OCI-M1 (cell line): ENCODE measurements at regions not wholly inside any gene's neighbourhood (a gene's known extent, or its start where the extent isn't known, plus 50 kb on each side); places are given as distances from the start of the nearest gene placed in this dataset.
"Not testable (repeated sequence)": the region's sequence is repeated elsewhere in the genome, so short reads cannot be mapped to it uniquely, and the experiment has no call there.

Experiments
- DNase-seq: peaks from one replicate; lab custom pipeline; 2025; lab: John Stamatoyannopoulos, UW

DNA sequence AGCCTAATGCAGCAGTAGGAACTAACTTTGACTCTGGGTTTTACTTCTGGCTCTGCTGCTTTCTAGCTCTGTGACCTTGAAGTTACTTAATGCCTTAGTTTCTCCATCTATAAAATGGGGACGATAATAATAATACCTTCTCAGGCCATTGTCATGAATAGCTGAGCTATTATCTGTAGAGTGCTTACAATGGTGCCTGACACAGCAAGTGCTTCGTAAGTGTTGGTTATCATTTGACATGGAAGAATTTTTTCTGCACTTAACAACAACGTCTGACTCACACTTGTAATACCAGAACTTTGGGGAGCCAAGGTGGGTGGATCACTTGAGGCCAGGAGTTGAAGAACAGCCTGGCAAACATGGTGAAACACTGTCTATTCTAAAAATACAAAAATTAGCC is 140.5 kb downstream of the ARL4A start:
- no peak for DNase-seq

DNA sequence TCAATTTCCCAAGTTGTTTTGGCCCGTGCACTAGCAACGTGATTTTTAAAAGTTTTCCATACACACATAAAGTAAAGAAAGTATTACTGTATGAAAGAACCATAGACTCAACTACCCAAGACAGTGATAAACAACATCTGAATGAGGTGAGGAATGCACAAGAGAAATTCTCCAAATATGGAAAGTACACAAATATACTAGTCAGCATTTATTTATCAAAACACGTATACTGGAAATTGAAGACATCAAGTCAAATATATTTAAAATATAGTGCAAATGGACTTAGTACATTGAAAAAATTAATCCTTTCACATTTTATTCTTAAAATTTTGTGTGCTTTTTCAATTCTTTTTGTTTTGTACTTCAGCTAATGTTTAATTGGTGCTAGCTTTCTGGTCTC is 143.6 kb downstream of the ARL4A start:
- no peak for DNase-seq

- DNase-seq, result no peak
These were observed 146.4 kb downstream of the ARL4A start for GRCh38 chr7:12833829-12834228.

GRCh38 chr7:12834782-12835181 is 147.3 kb downstream of the ARL4A start:
- no peak for DNase-seq

- no peak for DNase-seq
These were observed 152.2 kb downstream of the ARL4A start for GRCh38 chr7:12839508-12840153.

DNA sequence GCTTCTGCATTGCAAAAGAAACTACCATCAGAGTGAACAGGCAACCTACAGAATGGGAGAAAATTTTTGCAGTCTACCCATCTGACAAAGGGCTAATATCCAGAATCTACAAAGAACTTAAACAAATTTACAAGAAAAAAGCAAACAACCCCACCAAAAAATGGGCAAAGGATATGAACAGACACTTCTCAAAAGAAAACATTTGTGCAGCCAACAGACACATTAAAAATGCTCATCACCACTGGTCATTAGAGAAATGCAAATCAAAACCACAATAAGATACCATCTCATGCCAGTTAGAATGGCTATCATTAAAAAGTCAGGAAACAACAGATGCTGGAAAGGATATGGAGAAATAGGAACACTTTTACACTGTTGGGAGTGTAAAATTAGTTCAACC is 157.3 kb downstream of the ARL4A start:
- DNase-seq, result not testable (repeated sequence)

GRCh38 chr7:12847001-12847400 is 159.6 kb downstream of the ARL4A start:
- no peak for DNase-seq

DNA sequence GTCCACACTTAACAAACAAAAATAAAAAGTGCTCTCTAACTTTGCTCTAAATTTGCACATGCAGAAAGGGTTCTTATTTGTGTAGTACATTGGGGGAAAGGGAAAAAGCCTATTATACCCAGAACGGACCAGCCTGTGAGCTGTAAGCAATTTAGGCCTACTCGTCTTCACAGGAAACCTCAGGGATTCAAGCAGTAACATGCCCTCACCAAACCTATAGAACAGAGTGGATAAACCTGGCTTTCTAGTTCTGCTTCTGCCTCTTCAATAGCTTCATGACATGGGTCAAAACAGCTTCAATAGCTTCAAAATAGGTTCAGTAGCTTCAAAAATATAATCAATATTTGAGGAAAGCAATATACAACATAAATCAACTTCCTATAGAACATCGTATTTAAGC is 163.7 kb downstream of the ARL4A start:
- DNase-seq, result no peak

GRCh38 chr7:12851841-12852240 is 164.4 kb downstream of the ARL4A start:
- DNase-seq, result no peak

DNA sequence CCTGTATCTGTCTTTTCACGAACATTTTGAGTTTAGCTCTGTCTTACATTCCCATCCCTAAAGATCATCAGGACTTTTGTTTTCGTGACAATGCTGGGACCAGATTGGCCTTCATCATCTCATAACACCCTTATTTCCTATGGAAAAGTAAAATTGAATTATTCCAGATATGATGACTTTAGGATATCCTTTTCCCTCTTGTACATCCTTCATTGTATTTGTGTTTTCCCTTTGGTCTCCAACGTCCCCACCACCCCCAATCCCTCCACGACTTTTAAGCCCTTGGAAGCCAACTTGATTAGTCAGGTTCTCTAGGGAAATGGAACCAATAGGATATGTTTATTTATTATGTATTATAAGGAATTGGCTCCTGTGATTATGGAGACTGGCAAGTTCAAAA is 167.6 kb downstream of the ARL4A start:
- no peak for DNase-seq

DNA sequence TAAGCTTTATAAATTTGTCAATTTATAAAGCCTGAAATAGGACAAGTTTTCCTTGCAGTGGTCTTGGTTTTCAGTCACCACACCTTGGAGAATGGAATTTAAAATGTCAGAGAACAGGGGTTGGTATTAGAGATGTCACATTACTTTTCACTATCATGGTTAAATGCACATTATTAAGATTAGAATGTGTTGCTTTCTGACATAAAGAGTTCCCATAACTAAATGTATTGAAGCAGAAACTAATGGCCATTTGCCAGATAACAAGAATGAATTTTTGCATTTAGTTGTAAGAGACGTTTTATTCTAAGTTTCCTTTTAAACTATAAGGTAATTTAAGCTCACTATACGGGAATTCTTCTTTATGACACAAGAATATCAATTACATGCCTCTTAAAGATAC is 172.3 kb downstream of the ARL4A start:
- no peak for DNase-seq

DNA sequence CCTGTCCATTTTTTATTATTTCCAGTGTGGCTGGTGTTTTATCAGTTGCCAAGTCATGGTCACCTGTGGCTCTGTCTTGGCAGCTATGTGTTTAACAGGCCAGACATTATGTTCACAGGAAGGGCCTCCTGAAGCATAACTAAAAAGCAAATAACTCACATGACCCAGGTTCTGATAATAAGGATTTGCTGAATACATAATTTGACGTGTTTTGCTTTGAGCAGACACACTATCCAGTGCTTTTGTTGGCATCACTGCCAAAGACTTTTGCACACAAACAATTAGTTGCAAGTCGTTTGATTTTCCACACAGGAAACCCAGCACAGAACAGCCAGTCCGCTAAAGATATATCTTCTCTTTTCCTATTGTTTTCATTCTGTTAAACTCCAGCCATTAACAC is 173.6 kb downstream of the ARL4A start:
- no peak for DNase-seq

- no peak for DNase-seq
These were observed 174.7 kb downstream of the ARL4A start for GRCh38 chr7:12862146-12862545.

DNA sequence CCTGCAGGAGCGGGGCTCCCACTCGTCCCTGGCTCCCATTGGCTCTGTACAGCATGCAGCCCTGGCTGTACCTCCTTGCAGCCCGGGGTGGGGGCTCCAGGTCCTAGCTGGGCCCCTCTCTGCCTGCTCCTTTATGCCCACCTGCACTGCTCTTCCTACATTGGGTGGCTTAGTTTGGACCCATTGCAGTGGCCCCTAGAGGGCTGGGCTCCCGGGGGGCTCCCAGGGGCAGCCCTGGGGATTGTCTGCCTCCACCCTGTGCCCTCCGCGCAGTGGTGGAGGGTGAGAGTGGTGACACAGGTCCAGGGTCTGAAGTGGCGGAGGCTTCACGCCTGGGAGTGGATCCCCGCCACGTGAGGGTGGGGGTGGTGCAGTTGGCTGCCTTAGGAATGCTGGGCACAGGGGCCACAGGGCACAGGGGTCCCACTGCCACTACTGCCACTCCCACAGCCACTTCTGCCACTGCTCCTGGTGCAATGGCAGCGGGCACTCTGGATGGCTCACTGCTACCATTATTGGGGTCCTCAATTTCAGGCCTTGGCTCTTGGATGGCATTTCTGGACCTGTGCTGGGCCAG is 177.1 kb downstream of the ARL4A start:
- DNase-seq, result no peak

GRCh38 chr7:12865593-12865992 is 178.2 kb downstream of the ARL4A start:
- no peak for DNase-seq

DNA sequence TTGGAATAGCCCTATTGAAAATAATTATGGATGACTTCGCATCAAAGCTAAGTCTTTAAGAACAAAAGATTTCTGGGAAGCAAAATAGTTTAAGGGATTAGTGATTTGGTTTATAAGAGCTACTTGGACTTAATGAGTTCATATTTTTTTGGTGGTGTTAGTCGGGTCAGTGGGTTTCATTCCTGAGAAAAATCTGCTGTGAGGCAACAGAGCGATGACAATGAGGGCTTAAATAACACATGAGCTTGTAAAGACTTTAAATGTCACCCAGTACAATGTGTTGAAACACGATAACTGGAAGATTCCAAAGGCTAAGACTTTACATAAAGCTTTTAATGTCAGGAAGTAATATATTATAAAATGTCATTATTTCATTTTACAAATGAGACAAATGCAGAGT is 178.8 kb downstream of the ARL4A start:
- no peak for DNase-seq

- no peak for DNase-seq
These were observed 180.6 kb downstream of the ARL4A start for GRCh38 chr7:12868027-12868426.

DNA sequence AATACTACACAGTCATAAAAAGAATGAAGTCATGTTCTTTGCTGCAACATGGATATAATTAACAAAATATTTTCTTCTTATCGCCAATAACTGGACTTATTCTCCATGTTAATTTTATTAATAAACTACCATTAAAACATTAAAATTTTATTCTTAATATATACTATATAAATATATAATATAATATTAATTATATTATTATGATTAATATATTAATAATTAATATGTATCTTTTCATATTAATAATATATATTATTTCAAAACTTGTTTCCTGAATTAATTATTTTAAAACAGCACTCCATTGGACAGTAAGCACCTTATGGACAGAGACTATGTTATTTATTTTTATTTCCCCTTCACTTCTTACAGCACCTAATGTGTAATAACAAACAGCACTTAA is 182.8 kb downstream of the ARL4A start:
- no peak for DNase-seq

GRCh38 chr7:12872487-12872886 is 185.1 kb downstream of the ARL4A start:
- no peak for DNase-seq

DNA sequence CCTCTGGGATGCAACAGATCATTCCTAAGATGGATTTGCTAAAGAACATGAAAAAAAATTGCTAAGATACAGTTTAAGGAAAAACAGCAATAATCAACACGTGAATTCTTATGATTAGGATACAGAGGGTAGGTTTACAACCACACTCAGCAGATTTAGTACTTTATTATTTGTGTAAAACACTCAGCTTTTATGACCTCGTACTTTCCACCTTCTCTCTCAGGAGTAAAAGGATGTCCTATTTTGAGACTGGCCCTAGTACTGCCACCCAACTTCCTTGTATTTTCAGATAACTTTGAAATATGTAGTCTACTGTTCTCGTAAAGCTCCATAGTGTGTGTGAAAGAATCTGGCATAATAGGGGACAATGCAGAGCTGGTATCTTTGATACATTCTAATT is 186.1 kb downstream of the ARL4A start:
- no peak for DNase-seq

- no peak for DNase-seq
These were observed 191.7 kb downstream of the ARL4A start for GRCh38 chr7:12879139-12879538.

DNA sequence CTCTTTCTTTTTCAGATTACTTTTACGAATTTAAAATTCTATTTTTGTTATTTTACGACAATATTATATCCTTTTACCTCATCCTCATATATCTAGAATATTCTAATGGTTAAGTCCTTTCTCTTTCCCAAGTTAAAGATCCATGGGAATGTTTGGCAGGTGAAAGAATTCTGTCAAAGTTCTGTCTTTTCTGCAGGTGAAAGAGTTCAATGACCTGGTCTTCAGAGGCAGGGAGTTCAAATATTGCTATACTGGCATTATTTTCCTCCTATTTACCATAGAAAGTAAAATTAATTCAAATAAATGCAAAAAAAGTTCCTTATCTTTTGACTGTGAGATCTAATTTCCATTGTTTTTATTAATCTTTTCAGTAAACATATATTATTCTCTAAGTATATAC is 194.3 kb downstream of the ARL4A start:
- DNase-seq, result no peak

DNA sequence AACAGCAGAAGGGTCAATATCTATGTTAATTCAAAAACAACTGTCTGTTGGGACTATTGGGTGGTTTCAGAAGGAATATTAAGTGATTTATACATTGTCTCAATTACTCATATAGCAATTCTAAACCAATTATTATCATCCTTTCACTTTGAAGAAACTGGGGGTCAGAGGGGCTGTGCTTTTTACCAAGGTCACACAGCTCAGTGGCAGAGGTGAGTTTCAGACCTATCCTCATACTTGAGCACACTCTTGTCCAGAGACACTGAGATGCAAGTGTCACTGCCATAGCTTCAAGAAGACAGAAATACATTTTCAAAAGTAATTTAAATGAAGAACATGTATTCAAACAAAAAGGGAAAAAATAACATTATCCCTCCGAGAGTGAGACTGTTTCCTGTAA is 195.3 kb downstream of the ARL4A start:
- no peak for DNase-seq

GRCh38 chr7:12884033-12884432 is 196.6 kb downstream of the ARL4A start:
- no peak for DNase-seq
